HEK293 (cell line): ENCODE measurements at regions not wholly inside any gene's neighbourhood (a gene's known extent, or its start where the extent isn't known, plus 50 kb on each side); places are given as distances from the start of the nearest gene placed in this dataset.

ENCODE experiments used
- CTCF ChIA-PET: fragments of 350-600 bp; formaldehyde crosslinking; extraction: SDS; loops from one replicate; lab custom pipeline; 2021; ENCODE audit warnings: antibody characterized with exemption; lab: Yijun Ruan, JAX
- POLR2A ChIA-PET: fragments of 300-600 bp; formaldehyde crosslinking; extraction: SDS; loops from one replicate; lab custom pipeline; 2020; ENCODE audit warnings: antibody characterized with exemption, inconsistent platforms; lab: Yijun Ruan, JAX
- H3K27ac ChIP-seq: fragments of 200-500 bp; sonication (Bioruptor generic); 2 replicates; pipeline ENCODE4 v1.5.1; 2014; ENCODE audit warnings: low read depth, low read length, control low read depth, inconsistent platforms; ENCODE audit errors: extremely low read depth
- H3K36me3 ChIP-seq, 2 experiments: fragments of 200-500 bp in 1 of 2; sonication (Bioruptor generic) in 1 of 2; 1 replicate in 1 of 2; 2 replicates in 1 of 2; pipeline ENCODE4 v1.5.1; 2014 to 2017; ENCODE audit warnings: inconsistent platforms in 2 of 2, low read length in 2 of 2; ENCODE audit not compliant: control insufficient read depth in 2 of 2, insufficient read depth in 1 of 2
- H3K4me1 ChIP-seq: fragments of 200-500 bp; sonication (Bioruptor generic); 2 replicates; pipeline ENCODE4 v1.5.1; 2014; ENCODE audit warnings: mild to moderate bottlenecking, low read length, inconsistent platforms; ENCODE audit not compliant: control insufficient read depth, insufficient read depth
- H3K4me3 ChIP-seq: 2 replicates; pipeline ENCODE4 v1.5.1; 2011; ENCODE audit warnings: low read depth, mild to moderate bottlenecking, control low read depth, low read length, moderate library complexity
- H3K9me3 ChIP-seq: fragments of 200-500 bp; sonication (Bioruptor generic); 2 replicates; pipeline ENCODE4 v1.5.1; 2014; ENCODE audit warnings: low read depth, low read length, inconsistent platforms; ENCODE audit not compliant: control insufficient read depth, insufficient read depth
- FEZF1 ChIP-seq: fragments of 450-650 bp; formaldehyde crosslinking; IDR thresholded peaks from 2 replicates; pipeline ENCODE4 v1.5.1; 2016; ENCODE audit warnings: missing biosample characterization, missing genetic modification characterization
- HOXD13 ChIP-seq: sonication (generic); formaldehyde crosslinking; IDR thresholded peaks from 2 replicates; pipeline ENCODE4 v1.8.0; 2022; ENCODE audit warnings: missing genetic modification reagents, borderline replicate concordance
- ZBTB7A ChIP-seq: fragments of 450-650 bp; formaldehyde crosslinking; IDR thresholded peaks from 2 replicates; pipeline ENCODE4 v1.5.1; 2016; ENCODE audit warnings: low read depth, missing biosample characterization, missing genetic modification characterization
- ZNF350 ChIP-seq: fragments of 450-650 bp; formaldehyde crosslinking; IDR thresholded peaks from 2 replicates; pipeline ENCODE4 v1.5.0; 2017; ENCODE audit warnings: missing biosample characterization, mild to moderate bottlenecking, missing genetic modification characterization
- ZNF423 ChIP-seq: fragments of 450-650 bp; formaldehyde crosslinking; IDR thresholded peaks from 2 replicates; pipeline ENCODE4 v1.5.1; 2016; ENCODE audit warnings: missing biosample characterization, missing genetic modification characterization
- ZNF48 ChIP-seq: fragments of 450-650 bp; formaldehyde crosslinking; IDR thresholded peaks from 2 replicates; pipeline ENCODE4 v1.5.1; 2016; ENCODE audit warnings: missing biosample characterization, missing genetic modification characterization
- ZNF501 ChIP-seq: fragments of 450-650 bp; formaldehyde crosslinking; IDR thresholded peaks from 2 replicates; pipeline ENCODE4 v1.5.1; 2016; ENCODE audit warnings: missing biosample characterization, missing genetic modification characterization
- ZNF530 ChIP-seq: fragments of 450-650 bp; formaldehyde crosslinking; IDR thresholded peaks from 2 replicates; pipeline ENCODE4 v1.5.1; 2016; ENCODE audit warnings: low read depth, missing biosample characterization, missing genetic modification characterization
- ZNF558 ChIP-seq: fragments of 450-650 bp; formaldehyde crosslinking; IDR thresholded peaks from 2 replicates; pipeline ENCODE4 v1.5.1; 2016; ENCODE audit warnings: missing biosample characterization, missing genetic modification characterization
- ZNF600 ChIP-seq: fragments of 450-650 bp; formaldehyde crosslinking; IDR thresholded peaks from 2 replicates; pipeline ENCODE4 v1.5.1; 2016; ENCODE audit warnings: missing biosample characterization, missing genetic modification characterization
- TF ChIP-seq, protein P1 (sequence below): fragments of 450-650 bp; formaldehyde crosslinking; IDR thresholded peaks from 2 replicates; pipeline ENCODE4 v1.5.1; 2016; ENCODE audit warnings: missing biosample characterization, missing genetic modification characterization
- TF ChIP-seq, protein P2 (sequence below): fragments of 450-650 bp; formaldehyde crosslinking; IDR thresholded peaks from 2 replicates; pipeline ENCODE4 v1.5.1; 2016; ENCODE audit warnings: missing biosample characterization, missing genetic modification characterization
- TF ChIP-seq, protein P3 (sequence below): fragments of 450-650 bp; IDR thresholded peaks from 2 replicates; pipeline ENCODE4 v1.5.1; 2018; ENCODE audit warnings: missing biosample characterization, missing genetic modification characterization
- TF ChIP-seq, protein P4 (sequence below): IDR thresholded peaks from 2 replicates; pipeline ENCODE4 v1.6.1; 2011; ENCODE audit warnings: mild to moderate bottlenecking, low read depth, low read length, borderline replicate concordance
- TF ChIP-seq, protein P5 (sequence below): fragments of 450-650 bp; formaldehyde crosslinking; IDR thresholded peaks from 2 replicates; pipeline ENCODE4 v1.5.1; 2017; ENCODE audit warnings: missing biosample characterization, missing genetic modification characterization
- TF ChIP-seq, protein P6 (sequence below): fragments of 450-650 bp; formaldehyde crosslinking; IDR thresholded peaks from 2 replicates; pipeline ENCODE4 v1.5.1; 2016; ENCODE audit warnings: missing biosample characterization, missing genetic modification characterization
- TF ChIP-seq, protein P7 (sequence below): fragments of 450-650 bp; formaldehyde crosslinking; IDR thresholded peaks from 2 replicates; pipeline ENCODE4 v1.5.1; 2016; ENCODE audit warnings: missing biosample characterization, missing genetic modification characterization
- TF ChIP-seq, protein P8 (sequence below): fragments of 450-650 bp; formaldehyde crosslinking; IDR thresholded peaks from 2 replicates; pipeline ENCODE4 v1.5.1; 2017; ENCODE audit warnings: missing biosample characterization, missing genetic modification characterization
- TF ChIP-seq, protein P9 (sequence below): fragments of 450-650 bp; formaldehyde crosslinking; IDR thresholded peaks from 2 replicates; pipeline ENCODE4 v1.5.1; 2016; ENCODE audit warnings: missing biosample characterization, missing genetic modification characterization

DNA sequence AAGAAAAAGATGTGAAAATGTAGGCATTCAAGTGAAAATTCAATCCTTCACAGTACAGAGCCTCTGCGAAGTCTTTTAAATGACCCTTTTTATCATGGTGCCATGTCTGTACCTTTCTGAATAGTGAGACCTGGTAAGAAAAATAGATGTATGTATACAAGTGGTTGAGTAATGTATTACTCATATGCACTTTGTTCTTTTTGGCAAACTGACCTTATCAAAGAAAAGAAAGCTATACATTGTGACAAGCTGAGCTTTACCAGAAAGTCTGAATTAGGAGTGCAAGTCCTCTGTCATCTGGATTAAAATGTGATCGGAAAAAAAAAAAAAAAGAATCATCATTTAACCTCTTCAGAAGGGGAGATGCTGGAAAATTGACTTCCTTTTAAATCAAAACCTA lies 356.4 kb upstream of the CCNH start (continued):
- TF ChIP-seq, protein P1, sequence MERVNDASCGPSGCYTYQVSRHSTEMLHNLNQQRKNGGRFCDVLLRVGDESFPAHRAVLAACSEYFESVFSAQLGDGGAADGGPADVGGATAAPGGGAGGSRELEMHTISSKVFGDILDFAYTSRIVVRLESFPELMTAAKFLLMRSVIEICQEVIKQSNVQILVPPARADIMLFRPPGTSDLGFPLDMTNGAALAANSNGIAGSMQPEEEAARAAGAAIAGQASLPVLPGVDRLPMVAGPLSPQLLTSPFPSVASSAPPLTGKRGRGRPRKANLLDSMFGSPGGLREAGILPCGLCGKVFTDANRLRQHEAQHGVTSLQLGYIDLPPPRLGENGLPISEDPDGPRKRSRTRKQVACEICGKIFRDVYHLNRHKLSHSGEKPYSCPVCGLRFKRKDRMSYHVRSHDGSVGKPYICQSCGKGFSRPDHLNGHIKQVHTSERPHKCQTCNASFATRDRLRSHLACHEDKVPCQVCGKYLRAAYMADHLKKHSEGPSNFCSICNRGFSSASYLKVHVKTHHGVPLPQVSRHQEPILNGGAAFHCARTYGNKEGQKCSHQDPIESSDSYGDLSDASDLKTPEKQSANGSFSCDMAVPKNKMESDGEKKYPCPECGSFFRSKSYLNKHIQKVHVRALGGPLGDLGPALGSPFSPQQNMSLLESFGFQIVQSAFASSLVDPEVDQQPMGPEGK (tag by site-specific recombination), result no peak
- TF ChIP-seq, protein P2, sequence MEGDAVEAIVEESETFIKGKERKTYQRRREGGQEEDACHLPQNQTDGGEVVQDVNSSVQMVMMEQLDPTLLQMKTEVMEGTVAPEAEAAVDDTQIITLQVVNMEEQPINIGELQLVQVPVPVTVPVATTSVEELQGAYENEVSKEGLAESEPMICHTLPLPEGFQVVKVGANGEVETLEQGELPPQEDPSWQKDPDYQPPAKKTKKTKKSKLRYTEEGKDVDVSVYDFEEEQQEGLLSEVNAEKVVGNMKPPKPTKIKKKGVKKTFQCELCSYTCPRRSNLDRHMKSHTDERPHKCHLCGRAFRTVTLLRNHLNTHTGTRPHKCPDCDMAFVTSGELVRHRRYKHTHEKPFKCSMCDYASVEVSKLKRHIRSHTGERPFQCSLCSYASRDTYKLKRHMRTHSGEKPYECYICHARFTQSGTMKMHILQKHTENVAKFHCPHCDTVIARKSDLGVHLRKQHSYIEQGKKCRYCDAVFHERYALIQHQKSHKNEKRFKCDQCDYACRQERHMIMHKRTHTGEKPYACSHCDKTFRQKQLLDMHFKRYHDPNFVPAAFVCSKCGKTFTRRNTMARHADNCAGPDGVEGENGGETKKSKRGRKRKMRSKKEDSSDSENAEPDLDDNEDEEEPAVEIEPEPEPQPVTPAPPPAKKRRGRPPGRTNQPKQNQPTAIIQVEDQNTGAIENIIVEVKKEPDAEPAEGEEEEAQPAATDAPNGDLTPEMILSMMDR (tag by site-specific recombination), result no peak
- TF ChIP-seq, protein P3, sequence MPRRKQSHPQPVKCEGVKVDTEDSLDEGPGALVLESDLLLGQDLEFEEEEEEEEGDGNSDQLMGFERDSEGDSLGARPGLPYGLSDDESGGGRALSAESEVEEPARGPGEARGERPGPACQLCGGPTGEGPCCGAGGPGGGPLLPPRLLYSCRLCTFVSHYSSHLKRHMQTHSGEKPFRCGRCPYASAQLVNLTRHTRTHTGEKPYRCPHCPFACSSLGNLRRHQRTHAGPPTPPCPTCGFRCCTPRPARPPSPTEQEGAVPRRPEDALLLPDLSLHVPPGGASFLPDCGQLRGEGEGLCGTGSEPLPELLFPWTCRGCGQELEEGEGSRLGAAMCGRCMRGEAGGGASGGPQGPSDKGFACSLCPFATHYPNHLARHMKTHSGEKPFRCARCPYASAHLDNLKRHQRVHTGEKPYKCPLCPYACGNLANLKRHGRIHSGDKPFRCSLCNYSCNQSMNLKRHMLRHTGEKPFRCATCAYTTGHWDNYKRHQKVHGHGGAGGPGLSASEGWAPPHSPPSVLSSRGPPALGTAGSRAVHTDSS (tag by site-specific recombination), result no peak
- TF ChIP-seq ZNF48, result no peak
- TF ChIP-seq, protein P4, sequence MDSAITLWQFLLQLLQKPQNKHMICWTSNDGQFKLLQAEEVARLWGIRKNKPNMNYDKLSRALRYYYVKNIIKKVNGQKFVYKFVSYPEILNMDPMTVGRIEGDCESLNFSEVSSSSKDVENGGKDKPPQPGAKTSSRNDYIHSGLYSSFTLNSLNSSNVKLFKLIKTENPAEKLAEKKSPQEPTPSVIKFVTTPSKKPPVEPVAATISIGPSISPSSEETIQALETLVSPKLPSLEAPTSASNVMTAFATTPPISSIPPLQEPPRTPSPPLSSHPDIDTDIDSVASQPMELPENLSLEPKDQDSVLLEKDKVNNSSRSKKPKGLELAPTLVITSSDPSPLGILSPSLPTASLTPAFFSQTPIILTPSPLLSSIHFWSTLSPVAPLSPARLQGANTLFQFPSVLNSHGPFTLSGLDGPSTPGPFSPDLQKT, result no peak
- TF ChIP-seq FEZF1, result no peak

DNA sequence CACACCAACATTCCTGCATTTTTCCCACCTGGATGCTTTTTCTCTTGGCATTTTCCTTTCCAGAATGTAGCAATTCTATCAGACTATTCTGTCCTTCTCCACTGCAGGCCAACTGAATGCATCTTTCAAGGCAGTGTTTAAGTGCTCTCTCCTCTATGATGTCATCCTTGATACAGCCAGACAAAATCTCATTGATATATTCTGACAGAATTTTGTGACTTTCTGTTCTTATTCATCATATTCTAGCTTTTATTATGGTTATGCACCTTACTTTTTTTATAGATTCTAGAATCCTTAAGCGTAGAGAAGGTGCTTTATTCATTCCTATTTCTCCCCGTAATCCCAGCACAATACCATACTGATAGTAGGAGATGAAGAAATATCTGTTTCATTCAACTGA lies 355.5 kb upstream of the CCNH start:
- Histone ChIP-seq H3K9me3 (no peaks in the 10 kb centered on the region), H3K36me3 (no peaks in the 10 kb centered on the region), H3K27ac (no peak overlapping the region), H3K4me3 (no peak overlapping the region), H3K4me1 (no peaks in the 10 kb centered on the region)
- POLR2A ChIA-PET, result no interaction called here
- CTCF ChIA-PET, result no interaction called here
- TF ChIP-seq, protein P5, sequence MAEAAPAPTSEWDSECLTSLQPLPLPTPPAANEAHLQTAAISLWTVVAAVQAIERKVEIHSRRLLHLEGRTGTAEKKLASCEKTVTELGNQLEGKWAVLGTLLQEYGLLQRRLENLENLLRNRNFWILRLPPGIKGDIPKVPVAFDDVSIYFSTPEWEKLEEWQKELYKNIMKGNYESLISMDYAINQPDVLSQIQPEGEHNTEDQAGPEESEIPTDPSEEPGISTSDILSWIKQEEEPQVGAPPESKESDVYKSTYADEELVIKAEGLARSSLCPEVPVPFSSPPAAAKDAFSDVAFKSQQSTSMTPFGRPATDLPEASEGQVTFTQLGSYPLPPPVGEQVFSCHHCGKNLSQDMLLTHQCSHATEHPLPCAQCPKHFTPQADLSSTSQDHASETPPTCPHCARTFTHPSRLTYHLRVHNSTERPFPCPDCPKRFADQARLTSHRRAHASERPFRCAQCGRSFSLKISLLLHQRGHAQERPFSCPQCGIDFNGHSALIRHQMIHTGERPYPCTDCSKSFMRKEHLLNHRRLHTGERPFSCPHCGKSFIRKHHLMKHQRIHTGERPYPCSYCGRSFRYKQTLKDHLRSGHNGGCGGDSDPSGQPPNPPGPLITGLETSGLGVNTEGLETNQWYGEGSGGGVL (tag by site-specific recombination), result no peak
- TF ChIP-seq ZNF501 (tag by site-specific recombination) (no peak), ZBTB7A (no peak), ZNF350 (no peak), HOXD13 (CRISPR knock-in tag) (no peak), ZNF423 (tag by site-specific recombination) (no peak), ZNF530 (no peak), ZNF600 (no peak), ZNF558 (tag by site-specific recombination) (no peak)
- TF ChIP-seq, protein P6, sequence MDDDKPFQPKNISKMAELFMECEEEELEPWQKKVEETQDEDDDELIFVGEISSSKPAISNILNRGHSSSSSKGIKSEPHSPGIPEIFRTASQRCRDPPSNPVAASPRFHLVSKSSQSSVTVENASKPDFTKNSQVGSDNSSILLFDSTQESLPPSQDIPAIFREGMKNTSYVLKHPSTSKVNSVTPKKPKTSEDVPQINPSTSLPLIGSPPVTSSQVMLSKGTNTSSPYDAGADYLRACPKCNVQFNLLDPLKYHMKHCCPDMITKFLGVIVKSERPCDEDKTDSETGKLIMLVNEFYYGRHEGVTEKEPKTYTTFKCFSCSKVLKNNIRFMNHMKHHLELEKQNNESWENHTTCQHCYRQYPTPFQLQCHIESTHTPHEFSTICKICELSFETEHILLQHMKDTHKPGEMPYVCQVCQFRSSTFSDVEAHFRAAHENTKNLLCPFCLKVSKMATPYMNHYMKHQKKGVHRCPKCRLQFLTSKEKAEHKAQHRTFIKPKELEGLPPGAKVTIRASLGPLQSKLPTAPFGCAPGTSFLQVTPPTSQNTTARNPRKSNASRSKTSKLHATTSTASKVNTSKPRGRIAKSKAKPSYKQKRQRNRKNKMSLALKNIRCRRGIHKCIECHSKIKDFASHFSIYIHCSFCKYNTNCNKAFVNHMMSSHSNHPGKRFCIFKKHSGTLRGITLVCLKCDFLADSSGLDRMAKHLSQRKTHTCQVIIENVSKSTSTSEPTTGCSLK, result no peak
- TF ChIP-seq, protein P7, sequence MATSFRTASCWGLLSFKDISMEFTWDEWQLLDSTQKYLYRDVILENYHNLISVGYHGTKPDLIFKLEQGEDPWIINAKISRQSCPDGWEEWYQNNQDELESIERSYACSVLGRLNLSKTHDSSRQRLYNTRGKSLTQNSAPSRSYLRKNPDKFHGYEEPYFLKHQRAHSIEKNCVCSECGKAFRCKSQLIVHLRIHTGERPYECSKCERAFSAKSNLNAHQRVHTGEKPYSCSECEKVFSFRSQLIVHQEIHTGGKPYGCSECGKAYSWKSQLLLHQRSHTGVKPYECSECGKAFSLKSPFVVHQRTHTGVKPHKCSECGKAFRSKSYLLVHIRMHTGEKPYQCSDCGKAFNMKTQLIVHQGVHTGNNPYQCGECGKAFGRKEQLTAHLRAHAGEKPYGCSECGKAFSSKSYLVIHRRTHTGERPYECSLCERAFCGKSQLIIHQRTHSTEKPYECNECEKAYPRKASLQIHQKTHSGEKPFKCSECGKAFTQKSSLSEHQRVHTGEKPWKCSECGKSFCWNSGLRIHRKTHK (tag by site-specific recombination), result no peak
- TF ChIP-seq, protein P8, sequence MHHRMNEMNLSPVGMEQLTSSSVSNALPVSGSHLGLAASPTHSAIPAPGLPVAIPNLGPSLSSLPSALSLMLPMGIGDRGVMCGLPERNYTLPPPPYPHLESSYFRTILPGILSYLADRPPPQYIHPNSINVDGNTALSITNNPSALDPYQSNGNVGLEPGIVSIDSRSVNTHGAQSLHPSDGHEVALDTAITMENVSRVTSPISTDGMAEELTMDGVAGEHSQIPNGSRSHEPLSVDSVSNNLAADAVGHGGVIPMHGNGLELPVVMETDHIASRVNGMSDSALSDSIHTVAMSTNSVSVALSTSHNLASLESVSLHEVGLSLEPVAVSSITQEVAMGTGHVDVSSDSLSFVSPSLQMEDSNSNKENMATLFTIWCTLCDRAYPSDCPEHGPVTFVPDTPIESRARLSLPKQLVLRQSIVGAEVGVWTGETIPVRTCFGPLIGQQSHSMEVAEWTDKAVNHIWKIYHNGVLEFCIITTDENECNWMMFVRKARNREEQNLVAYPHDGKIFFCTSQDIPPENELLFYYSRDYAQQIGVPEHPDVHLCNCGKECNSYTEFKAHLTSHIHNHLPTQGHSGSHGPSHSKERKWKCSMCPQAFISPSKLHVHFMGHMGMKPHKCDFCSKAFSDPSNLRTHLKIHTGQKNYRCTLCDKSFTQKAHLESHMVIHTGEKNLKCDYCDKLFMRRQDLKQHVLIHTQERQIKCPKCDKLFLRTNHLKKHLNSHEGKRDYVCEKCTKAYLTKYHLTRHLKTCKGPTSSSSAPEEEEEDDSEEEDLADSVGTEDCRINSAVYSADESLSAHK (tag by site-specific recombination), result no peak
- TF ChIP-seq, protein P9, sequence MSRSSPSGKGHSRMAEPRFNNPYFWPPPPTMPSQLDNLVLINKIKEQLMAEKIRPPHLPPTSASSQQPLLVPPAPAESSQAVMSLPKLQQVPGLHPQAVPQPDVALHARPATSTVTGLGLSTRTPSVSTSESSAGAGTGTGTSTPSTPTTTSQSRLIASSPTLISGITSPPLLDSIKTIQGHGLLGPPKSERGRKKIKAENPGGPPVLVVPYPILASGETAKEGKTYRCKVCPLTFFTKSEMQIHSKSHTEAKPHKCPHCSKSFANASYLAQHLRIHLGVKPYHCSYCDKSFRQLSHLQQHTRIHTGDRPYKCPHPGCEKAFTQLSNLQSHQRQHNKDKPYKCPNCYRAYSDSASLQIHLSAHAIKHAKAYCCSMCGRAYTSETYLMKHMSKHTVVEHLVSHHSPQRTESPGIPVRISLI (tag by site-specific recombination), result no peak
- TF ChIP-seq, protein P4, result no peak
